Glomerular visceral epithelial cell (primary cell): ENCODE measurements at regions not wholly inside any gene's neighbourhood (a gene's known extent, or its start where the extent isn't known, plus 50 kb on each side); places are given as distances from the start of the nearest gene placed in this dataset.

Experiments
- DNase-seq: peaks from one replicate; pipeline ENCODE4 v3.0.0-alpha.2; 2016; ENCODE audit errors: extremely low spot score

DNA sequence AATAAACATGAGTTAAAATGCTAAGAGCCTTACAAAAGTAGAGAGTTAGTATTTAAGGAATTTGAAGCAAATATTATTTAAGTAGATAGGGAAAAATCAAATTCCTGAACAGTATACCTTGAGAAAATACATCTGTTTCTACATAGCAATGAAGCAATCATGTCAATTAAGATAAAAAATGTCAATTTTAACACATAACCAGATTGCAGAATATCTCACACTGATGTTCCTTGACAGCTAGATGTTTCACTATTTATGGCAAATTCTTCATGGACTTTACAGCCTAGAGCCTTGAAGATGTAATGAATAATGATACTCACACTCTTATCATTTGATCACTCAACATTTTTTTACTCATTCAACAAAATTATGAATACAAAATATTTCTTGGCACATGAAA is 708.2 kb upstream of the PTPRD start:
- no peak for DNase-seq

DNA sequence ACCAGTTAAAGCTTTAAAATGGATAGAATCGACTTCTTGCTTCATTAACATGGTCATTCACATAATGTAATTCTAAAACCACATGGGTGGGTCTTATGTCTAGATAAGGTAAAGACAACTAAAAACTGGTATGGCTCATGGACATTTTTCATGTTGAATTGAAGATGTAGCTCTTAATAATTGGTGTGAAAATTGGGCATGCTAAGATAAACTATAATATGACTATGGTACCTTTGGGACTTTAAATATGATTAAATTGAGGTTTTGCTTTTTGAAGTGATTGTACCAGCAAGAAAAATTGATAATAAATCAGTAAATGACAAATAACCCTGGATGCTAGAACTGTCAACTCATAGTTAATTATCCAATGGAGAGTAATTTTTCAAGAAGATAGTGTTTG is 710.7 kb upstream of the PTPRD start:
- DNase-seq = no peak

DNA sequence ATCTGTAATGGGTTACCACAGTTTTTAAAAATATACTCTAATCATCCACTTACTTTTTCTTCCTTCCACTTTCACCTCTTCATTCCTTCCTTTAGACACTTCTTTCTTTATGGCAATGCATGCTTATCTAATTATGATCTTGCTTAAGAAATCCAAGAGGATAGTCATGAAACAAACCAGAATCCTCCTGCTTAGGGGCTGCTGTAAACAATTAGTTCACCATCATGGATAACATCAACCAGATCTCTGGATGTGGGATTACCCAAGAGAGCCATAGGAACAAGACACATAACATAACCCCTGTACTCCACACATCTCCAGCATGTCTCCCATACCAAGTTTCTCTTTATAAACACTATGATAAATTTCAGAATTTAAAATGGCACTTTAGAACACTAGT is 713.4 kb upstream of the PTPRD start:
- DNase-seq = no peak

DNA sequence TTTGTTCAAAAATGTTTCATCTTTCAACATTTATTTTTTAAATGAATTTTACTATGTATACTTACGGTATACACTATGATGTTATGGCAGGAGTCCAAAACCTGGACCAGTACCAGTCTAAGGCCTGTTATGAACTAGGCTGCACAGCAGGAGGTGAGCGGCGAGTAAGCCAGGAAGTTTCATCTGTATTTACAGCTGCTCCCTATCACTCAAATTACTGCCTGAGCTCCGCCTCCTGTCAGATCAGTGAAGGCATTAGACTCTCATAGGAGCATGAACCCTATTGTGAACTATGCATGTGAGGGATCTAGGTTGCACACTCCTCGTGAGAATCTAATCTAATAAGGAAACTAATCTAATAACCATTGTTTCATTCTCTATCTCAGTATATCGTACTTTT is 715.5 kb upstream of the PTPRD start:
- DNase-seq = no peak

GRCh38 chr9:11335011-11335410 is 722.2 kb upstream of the PTPRD start:
- no peak for DNase-seq

GRCh38 chr9:11338130-11338529 is 725.3 kb upstream of the PTPRD start:
- DNase-seq = no peak

GRCh38 chr9:11340654-11341053 is 727.9 kb upstream of the PTPRD start:
- DNase-seq = no peak

DNA sequence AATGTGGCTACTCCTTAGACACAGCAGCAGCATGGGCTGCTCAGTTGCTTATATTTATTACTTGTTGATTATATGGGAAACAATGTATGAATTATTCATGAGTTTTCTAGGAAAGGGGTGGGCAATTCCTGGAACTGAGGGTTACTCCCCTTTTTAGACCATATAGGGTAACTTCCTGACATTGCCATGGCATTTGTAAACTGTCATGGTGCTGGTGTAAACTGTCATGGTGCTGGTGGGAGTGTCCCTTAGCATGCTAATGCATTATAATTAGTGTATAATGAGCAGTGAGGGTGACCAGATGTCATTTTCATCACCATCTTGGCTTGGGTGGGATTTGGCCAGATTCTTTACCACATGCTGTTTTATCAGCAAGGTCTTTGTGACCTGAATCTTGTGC is 734.6 kb upstream of the PTPRD start:
- no peak for DNase-seq

DNA sequence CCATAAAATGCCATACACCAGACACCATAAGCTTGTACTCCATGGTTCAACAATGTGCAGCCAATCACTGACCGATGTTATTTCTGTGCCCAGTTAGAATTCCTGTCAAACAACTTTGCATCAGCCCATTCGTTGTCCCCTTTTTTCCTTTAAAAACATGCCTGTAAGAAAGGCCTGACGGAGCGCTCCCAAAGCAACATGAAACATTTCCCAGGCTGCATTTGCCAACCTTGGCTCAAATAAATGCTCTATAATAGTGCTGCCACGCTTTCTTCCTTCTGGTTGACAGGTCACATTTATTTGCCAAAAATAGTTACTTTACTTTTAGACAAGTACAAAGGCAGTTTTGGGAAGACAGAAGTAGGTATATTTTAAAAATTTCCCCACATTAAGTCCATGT is 735.6 kb upstream of the PTPRD start:
- DNase-seq = no peak

DNA sequence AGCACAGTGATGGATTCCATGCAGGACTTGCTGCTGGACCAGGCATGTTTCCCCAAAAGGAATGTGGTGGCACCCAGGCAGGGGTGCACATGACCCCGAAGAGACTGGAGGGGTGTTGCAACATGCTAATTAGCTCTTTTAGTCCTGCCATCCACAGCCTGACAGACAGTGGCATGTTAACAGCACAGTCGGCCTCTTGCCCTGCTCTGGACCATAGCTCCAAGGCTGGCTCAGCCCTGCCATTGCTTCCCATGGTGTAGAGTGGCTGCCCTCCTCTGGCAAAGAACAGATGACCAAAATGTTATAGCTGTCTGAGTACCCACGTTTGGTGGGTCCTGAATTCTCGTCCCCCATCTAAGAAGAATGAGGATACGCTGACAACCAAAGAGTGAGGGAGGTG is 736.4 kb upstream of the PTPRD start:
- no peak for DNase-seq

GRCh38 chr9:11352612-11353011 is 739.8 kb upstream of the PTPRD start:
- peak; percentile 5 for DNase-seq

DNA sequence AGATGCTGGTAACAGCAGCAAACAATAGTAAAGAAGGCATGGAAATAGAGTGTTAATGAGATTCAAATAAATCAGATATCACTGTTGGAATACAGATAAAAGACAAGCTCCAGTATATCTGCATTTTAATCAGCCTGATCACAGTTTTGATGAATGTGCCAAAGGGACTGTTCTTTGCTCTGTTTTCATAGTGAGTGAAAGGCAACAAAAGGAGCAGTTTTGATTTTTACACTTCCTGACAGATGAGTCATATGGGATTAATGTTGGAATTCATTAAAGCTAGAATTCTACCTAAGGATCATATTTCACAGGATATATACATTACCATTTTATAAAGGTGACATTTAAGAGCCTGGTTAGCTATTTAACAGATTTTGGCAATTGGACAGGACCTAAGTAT is 743.3 kb upstream of the PTPRD start:
- DNase-seq = peak; percentile 2

GRCh38 chr9:11366585-11367129 is 753.9 kb upstream of the PTPRD start:
- DNase-seq = no peak

GRCh38 chr9:11374926-11375325 is 762.1 kb upstream of the PTPRD start:
- DNase-seq = no peak

- no peak for DNase-seq
Measured at GRCh38 chr9:11402621-11403020, 789.8 kb upstream of the PTPRD start.

- no peak for DNase-seq
Measured at GRCh38 chr9:11414241-11414640, 801.4 kb upstream of the PTPRD start.

GRCh38 chr9:11417782-11418181 is 805.0 kb upstream of the PTPRD start:
- no peak for DNase-seq

DNA sequence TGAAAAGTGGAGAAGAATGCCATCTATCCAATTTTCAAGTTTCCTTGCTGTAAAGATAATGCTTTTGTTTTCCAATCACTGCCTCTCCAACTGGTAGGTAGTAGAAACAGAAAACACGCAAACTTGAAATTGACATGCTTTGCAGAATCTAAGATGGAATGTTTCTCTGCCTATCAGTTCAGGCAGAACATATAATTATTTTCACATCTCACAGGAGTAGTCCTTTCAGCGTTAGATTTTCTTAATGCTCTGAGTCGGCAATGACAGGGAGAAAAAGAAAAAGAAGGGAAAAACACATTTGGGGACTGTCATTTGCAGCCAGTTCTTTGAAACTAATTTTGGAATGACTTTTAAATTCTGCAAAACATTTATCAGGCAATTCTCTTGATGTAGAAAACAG is 818.7 kb upstream of the PTPRD start:
- DNase-seq = no peak

- DNase-seq = no peak
Measured at GRCh38 chr9:11432361-11432760, 819.6 kb upstream of the PTPRD start.

DNA sequence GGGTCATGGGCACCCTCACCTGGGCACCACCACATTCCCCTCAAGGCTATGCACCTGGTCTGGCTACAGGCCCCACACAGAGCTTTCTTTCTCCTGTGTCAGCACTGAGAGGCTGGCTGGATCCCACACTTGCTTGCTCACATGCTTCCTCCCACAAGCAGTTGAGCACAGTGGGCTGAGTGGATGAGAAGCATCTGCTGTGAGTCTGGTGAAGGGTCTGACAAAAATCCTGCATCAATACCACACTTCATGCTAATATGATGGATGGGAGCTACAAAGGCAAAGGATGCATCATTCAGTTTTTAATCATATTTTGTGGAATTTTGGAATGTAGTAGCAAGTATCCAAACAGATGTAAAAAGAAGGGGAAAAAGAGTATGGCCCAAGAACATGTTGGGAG is 830.8 kb upstream of the PTPRD start:
- no peak for DNase-seq

GRCh38 chr9:11457825-11458790 is 845.3 kb upstream of the PTPRD start:
- DNase-seq = no peak

- DNase-seq = no peak
Measured at GRCh38 chr9:11469745-11470144, 856.9 kb upstream of the PTPRD start.

- no peak for DNase-seq
Measured at GRCh38 chr9:11471321-11471720, 858.5 kb upstream of the PTPRD start.

DNA sequence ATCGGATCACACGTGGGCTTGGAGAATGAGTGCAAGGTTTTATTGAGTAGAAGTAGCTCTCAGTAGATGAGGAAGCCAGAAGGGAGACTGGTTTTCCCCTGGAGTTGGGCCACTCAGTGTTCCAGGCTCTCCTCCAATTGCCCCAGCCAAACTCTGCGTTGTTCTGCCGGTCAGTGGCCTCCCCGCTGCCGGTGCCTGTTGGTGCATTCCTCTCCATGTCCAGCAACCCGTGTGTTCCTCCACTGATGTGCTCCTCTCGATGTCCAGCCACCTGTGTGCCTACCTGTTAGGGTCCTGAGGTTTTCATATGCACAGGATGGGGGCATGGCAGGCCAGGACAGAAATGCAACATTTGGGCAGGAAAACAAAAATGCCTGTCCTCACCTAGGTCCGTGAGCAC is 888.0 kb upstream of the PTPRD start:
- no peak for DNase-seq
